GM12865 (cell line): ENCODE measurements at regions not wholly inside any gene's neighbourhood (a gene's known extent, or its start where the extent isn't known, plus 50 kb on each side); places are given as distances from the start of the nearest gene placed in this dataset.
A peak's percentile ranks its signal among the peaks of the same experiment; 100 is the strongest.

Experiments used
- DNase-seq: peaks from one replicate; pipeline ENCODE4 v3.0.0; 2010; ENCODE audit warnings: low read depth
- H3K4me3 ChIP-seq: 2 replicates; pipeline ENCODE4 v1.5.1; 2011; ENCODE audit warnings: mild to moderate bottlenecking, low read depth, low read length, control low read depth
- CTCF ChIP-seq: IDR thresholded peaks from 2 replicates; pipeline ENCODE4 v1.5.1; 2011; ENCODE audit warnings: low read length, control low read depth, low read depth, inconsistent platforms; ENCODE audit not compliant: insufficient read depth; ENCODE audit errors: missing control alignments

- DNase-seq = no peak
- no peak overlapping the region for H3K4me3 ChIP-seq
- TF ChIP-seq CTCF = no peak
These were observed 411.5 kb downstream of the RAP2B start for GRCh38 chr3:153573481-153573880.

GRCh38 chr3:153574445-153574844 lies 412.4 kb downstream of the RAP2B start:
- no peak for DNase-seq
- H3K4me3 ChIP-seq = no peak overlapping the region
- TF ChIP-seq CTCF = no peak

DNA sequence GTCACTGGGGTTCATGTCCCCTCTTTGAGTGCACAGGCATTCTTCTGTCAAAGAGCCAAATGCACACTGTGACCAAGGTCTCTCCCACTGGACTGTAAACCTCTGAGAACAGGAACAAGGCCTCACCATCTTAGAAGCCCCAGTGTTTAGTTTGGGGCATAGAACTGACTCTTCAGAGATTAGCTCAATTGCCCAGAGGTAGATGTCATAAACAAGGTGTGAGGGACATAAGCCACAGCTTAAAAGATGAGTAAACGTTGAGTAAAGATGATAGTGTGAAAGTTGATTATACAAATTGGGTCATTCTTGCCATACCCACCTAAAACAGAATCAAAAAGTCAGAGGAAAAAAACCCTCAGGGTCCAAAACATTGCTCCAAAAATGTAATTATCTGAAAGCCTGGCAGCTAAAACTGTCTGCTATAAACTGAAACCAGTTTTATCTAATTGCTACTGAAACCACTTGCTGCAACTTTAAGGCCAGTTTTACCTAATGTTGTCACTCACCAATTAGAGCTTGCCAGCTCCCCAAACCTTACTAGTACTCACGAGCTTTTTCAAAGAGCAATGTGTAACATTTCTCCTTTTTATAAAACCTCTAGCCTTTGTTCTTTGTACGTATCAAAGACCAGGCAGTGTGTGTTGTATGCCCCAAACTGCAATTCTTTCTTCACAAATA lies 415.2 kb downstream of the RAP2B start:
- no peak overlapping the region for H3K4me3 ChIP-seq
- no peak for TF ChIP-seq CTCF
- DNase-seq = peak; percentile 28

DNA sequence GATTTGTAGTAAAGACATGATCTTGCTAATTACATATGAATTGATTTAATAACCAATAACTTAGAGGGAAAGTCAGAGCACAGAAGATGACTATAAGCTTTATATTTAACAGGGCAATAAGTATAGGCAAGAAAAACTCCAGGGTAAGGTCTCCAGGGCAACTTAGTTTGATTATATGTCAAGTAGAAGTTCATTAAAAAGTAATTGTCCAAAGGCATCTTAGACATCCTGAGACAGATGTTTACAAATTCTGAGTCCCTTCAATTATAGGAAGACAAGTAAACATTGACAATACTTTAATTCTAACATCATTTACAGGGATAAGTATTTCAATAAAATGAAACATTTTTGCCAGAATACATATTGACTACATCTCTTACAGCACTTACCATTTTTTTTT lies 416.0 kb downstream of the RAP2B start:
- H3K4me3 ChIP-seq = no peak overlapping the region
- TF ChIP-seq CTCF = no peak
- no peak for DNase-seq

DNA sequence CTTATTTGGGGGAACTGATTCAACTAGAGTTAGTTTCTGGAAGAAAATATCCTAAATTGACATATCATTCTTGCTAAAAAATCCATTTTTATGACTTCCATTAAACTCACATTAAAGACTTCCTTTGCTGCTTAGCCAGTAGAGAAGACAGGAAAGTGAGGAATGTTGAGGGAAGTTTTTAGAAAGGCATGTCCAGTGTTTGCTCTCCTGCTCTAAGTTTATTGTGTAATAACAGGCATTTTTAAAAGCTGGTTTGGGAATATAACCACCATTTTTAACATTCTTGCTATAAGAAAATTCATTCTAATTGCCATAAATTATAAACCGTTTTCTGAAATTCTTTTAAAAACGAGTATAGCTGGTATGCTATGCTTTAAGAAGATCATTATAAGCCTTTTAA lies 428.0 kb downstream of the RAP2B start:
- no peak for DNase-seq
- no peak overlapping the region for H3K4me3 ChIP-seq
- TF ChIP-seq CTCF = no peak

GRCh38 chr3:153591561-153592245 lies 429.7 kb downstream of the RAP2B start:
- no peak overlapping the region for H3K4me3 ChIP-seq
- no peak for TF ChIP-seq CTCF
- DNase-seq = no peak
